CD4-positive, alpha-beta T cell (primary cell): ENCODE measurements at regions not wholly inside any gene's neighbourhood (a gene's known extent, or its start where the extent isn't known, plus 50 kb on each side); places are given as distances from the start of the nearest gene placed in this dataset.

Source experiments
- ATAC-seq: fragments of 200-7000 bp; cut with Tn5 transposase; one replicate; pipeline ENCODE4 v1.10.0; 2022; ENCODE audit warnings: mild to moderate bottlenecking; ENCODE audit not compliant: poor library complexity
- CTCF ChIA-PET: fragments of 350-600 bp; sonication (Branson Sonifier 250); formaldehyde crosslinking; loops from one replicate; lab custom pipeline; 2021; ENCODE audit warnings: antibody characterized with exemption, inconsistent platforms; lab: Charles Lee
- POLR2A ChIA-PET: fragments of 350-600 bp; sonication (Branson Sonifier 250); formaldehyde crosslinking; loops from one replicate; lab custom pipeline; 2021; ENCODE audit warnings: antibody characterized with exemption, inconsistent platforms; lab: Charles Lee
- DNase-seq, 14 experiments: peaks; one replicate each; pipeline ENCODE4 v3.0.0-alpha.2; 2013 to 2020; ENCODE audit warnings: mixed read lengths in 2 of 14
- H3K27ac ChIP-seq, 2 donors: one replicate each; pipeline versions ENCODE4 v1.5.1 to v1.7.0; 2013; ENCODE audit warnings: low read length in 2 of 2, low read depth in 1 of 2, mild to moderate bottlenecking in 1 of 2
- H3K27me3 ChIP-seq, 2 experiments: 1 replicate in 1 of 2; 2 replicates in 1 of 2; pipeline versions ENCODE4 v1.6.1 to v1.7.0; 2013; ENCODE audit warnings: low read length in 2 of 2, control low read depth in 1 of 2, mild to moderate bottlenecking in 1 of 2, moderate library complexity in 1 of 2; ENCODE audit not compliant: insufficient read depth in 2 of 2, control insufficient read depth in 1 of 2
- H3K36me3 ChIP-seq: one replicate; pipeline ENCODE4 v1.6.1; 2013; ENCODE audit warnings: low read length, control low read depth; ENCODE audit not compliant: insufficient read depth
- H3K4me1 ChIP-seq: one replicate; pipeline ENCODE4 v1.6.1; 2013; ENCODE audit warnings: low read length, control low read depth; ENCODE audit not compliant: insufficient read depth
- H3K4me3 ChIP-seq: one replicate; pipeline ENCODE4 v1.5.1; 2013; ENCODE audit warnings: mild to moderate bottlenecking, low read length, moderate library complexity
- H3K9me3 ChIP-seq, 2 experiments: 1 replicate in 1 of 2; 2 replicates in 1 of 2; pipeline versions ENCODE4 v1.6.1 to v1.7.0; 2013; ENCODE audit warnings: low read length in 2 of 2, mild to moderate bottlenecking in 2 of 2, control low read depth in 1 of 2, moderate library complexity in 1 of 2; ENCODE audit not compliant: control insufficient read depth in 1 of 2, insufficient read depth in 1 of 2
- H3K27ac Mint-ChIP-seq: one replicate; pipeline ENCODE4 v1.8.0; 2020; ENCODE audit warnings: mixed read lengths
- H3K27me3 Mint-ChIP-seq: one replicate; pipeline ENCODE4 v1.8.0; 2021; ENCODE audit warnings: mixed read lengths
- H3K36me3 Mint-ChIP-seq: one replicate; pipeline ENCODE4 v1.8.0; 2021; ENCODE audit warnings: low read depth, mixed read lengths
- H3K4me1 Mint-ChIP-seq: one replicate; pipeline ENCODE4 v1.8.0; 2021; ENCODE audit warnings: low read depth, mixed read lengths
- H3K4me3 Mint-ChIP-seq: one replicate; pipeline ENCODE4 v1.8.0; 2020; ENCODE audit warnings: mild to moderate bottlenecking, mixed read lengths
- H3K9me3 Mint-ChIP-seq: one replicate; pipeline ENCODE4 v1.8.0; 2020; ENCODE audit warnings: mixed read lengths
- intact Hi-C, 2 experiments: fragments of 100-400 bp; cut with DNase I in 1 of 2; cut with micrococcal nuclease in 1 of 2; formaldehyde crosslinking; loops; one replicate each; pipeline versions ENCODE4 v1.15.1 to v1.9.0; 2023 to 2025; cut with DNase I, micrococcal nuclease
- TF ChIP-seq, protein P1 (sequence below): fragments of 200-600 bp; IDR thresholded peaks from one replicate; pipeline ENCODE4 v1.8.0; 2022; ENCODE audit warnings: antibody characterized with exemption, mild to moderate bottlenecking

DNA sequence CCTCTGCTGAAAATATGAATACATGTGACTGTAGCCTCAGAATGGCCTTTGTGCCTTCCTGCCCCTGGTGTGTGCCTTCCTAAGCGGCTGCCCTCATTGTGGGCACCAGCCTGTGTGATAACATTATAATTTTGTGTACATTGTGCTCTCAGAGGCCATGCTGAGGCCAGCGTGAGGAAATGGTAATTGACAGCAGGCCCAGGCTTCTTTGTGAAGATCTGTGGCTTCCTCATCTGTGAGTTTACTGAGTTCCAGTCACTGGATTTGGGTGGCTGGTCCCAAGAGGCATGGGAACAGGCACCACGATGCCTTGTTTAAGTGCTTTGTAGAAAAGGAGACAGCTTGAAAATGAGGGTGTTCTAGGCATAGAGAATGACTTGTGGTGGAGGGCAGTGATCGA lies 389.3 kb downstream of the OMA1 start:
- no peak for ATAC-seq

DNA sequence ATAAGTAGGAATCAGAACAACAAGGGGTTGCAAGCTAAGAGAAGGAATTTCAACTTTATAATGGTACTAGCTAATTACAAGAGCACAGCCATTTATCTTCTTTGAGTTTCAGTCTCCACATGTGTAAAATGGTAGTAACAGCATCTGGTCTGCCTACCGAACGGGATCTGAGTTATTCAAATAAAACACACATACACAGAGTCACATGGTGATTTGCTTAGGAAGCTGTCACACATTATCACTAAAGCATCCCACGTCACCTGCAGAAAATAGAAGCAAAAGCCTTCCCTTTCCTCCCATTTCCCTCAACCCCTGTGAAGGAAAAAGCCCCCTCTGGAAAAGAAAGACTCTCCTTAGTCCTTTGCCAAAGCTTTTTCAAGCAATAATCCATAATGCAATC lies 389.7 kb downstream of the OMA1 start:
- CTCF ChIA-PET, result no interaction called here

More for the DNA sequence above, 389.3 kb downstream of the OMA1 start:
- Mint-ChIP-seq H3K4me3 (no peak overlapping the region), H3K27ac (no peak overlapping the region), H3K4me1 (no peaks in the 10 kb centered on the region), H3K9me3 (no peaks in the 10 kb centered on the region), H3K27me3 (no peaks in the 10 kb centered on the region), H3K36me3 (no peaks in the 10 kb centered on the region)
- Histone ChIP-seq H3K36me3 (no peaks in the 10 kb centered on the region), H3K4me1 (no peaks in the 10 kb centered on the region), H3K4me3 (no peak overlapping the region), H3K9me3 (no peaks in the 10 kb centered on the region), H3K27me3 (no peaks in the 10 kb centered on the region), H3K27ac (no peak overlapping the region)
- TF ChIP-seq, protein P1, sequence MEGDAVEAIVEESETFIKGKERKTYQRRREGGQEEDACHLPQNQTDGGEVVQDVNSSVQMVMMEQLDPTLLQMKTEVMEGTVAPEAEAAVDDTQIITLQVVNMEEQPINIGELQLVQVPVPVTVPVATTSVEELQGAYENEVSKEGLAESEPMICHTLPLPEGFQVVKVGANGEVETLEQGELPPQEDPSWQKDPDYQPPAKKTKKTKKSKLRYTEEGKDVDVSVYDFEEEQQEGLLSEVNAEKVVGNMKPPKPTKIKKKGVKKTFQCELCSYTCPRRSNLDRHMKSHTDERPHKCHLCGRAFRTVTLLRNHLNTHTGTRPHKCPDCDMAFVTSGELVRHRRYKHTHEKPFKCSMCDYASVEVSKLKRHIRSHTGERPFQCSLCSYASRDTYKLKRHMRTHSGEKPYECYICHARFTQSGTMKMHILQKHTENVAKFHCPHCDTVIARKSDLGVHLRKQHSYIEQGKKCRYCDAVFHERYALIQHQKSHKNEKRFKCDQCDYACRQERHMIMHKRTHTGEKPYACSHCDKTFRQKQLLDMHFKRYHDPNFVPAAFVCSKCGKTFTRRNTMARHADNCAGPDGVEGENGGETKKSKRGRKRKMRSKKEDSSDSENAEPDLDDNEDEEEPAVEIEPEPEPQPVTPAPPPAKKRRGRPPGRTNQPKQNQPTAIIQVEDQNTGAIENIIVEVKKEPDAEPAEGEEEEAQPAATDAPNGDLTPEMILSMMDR, result no peak
- CTCF ChIA-PET, result no interaction called here
- intact Hi-C loops, result no loop called here
- no peak for DNase-seq
- POLR2A ChIA-PET, result no interaction called here

GRCh38 chr1:58156124-58156468 lies 390.4 kb downstream of the OMA1 start:
- intact Hi-C loops, result no loop called here
- no peak overlapping the region for H3K27ac Mint-ChIP-seq
- POLR2A ChIA-PET, result no interaction called here
- ATAC-seq, result no peak
- no peaks in the 10 kb centered on the region for H3K27me3 ChIP-seq
- H3K27me3 Mint-ChIP-seq, result no peaks in the 10 kb centered on the region
- H3K9me3 Mint-ChIP-seq, result no peaks in the 10 kb centered on the region
- CTCF ChIA-PET, result no interaction called here
- TF ChIP-seq, protein P1, result no peak
- no peaks in the 10 kb centered on the region for H3K4me1 Mint-ChIP-seq
- no peak overlapping the region for H3K4me3 ChIP-seq
- no peaks in the 10 kb centered on the region for H3K4me1 ChIP-seq
- no peak overlapping the region for H3K4me3 Mint-ChIP-seq
- H3K36me3 ChIP-seq, result no peaks in the 10 kb centered on the region
- H3K9me3 ChIP-seq, result no peaks in the 10 kb centered on the region
- H3K27ac ChIP-seq, result no peak overlapping the region
- no peak for DNase-seq
- H3K36me3 Mint-ChIP-seq, result no peaks in the 10 kb centered on the region

More for the DNA sequence above, 389.7 kb downstream of the OMA1 start:
- Histone ChIP-seq H3K27me3 (no peaks in the 10 kb centered on the region), H3K4me1 (no peaks in the 10 kb centered on the region), H3K4me3 (no peak overlapping the region), H3K36me3 (no peaks in the 10 kb centered on the region), H3K27ac (no peak overlapping the region), H3K9me3 (no peaks in the 10 kb centered on the region)
- Mint-ChIP-seq H3K4me3 (no peak overlapping the region), H3K27me3 (no peaks in the 10 kb centered on the region), H3K4me1 (no peaks in the 10 kb centered on the region), H3K9me3 (no peaks in the 10 kb centered on the region), H3K36me3 (no peaks in the 10 kb centered on the region), H3K27ac (no peak overlapping the region)
- DNase-seq (no peak), ATAC-seq (no peak)
- POLR2A ChIA-PET, result no interaction called here
- TF ChIP-seq, protein P1, result no peak
- intact Hi-C loops, result no loop called here
